Astrocyte (in vitro differentiated cells and primary cell): ENCODE measurements at regions not wholly inside any gene's neighbourhood (a gene's known extent, or its start where the extent isn't known, plus 50 kb on each side); places are given as distances from the start of the nearest gene placed in this dataset.

Source experiments
- DNase-seq: peaks from one replicate; pipeline ENCODE4 v3.0.0-alpha.2; 2010; ENCODE audit warnings: low read depth
- FAIRE-seq: peaks from 2 replicates; lab custom pipeline; 2011; peaks lifted over from hg19 to GRCh38; lab: Jason Lieb, UNC
- H2AFZ ChIP-seq: 2 replicates; pipeline ENCODE4 v1.6.0; 2012; ENCODE audit warnings: low read depth, low read length, inconsistent platforms
- H3K27ac ChIP-seq: 2 replicates; pipeline ENCODE4 v1.5.1; 2011; ENCODE audit warnings: low read depth, low read length, inconsistent platforms
- H3K27me3 ChIP-seq: 2 replicates; pipeline ENCODE4 v1.6.0; 2011; ENCODE audit warnings: low read length, inconsistent platforms; ENCODE audit not compliant: insufficient read depth
- H3K36me3 ChIP-seq: 2 replicates; pipeline ENCODE4 v1.5.1; 2011; ENCODE audit warnings: low read length, inconsistent platforms; ENCODE audit not compliant: insufficient read depth
- H3K4me1 ChIP-seq: 2 replicates; pipeline ENCODE4 v1.5.1; 2011; ENCODE audit warnings: low read length, inconsistent platforms; ENCODE audit not compliant: insufficient read depth
- H3K4me2 ChIP-seq: 2 replicates; pipeline ENCODE4 v1.6.0; 2012; ENCODE audit warnings: low read length, inconsistent platforms
- H3K4me3 ChIP-seq: 2 replicates; pipeline ENCODE4 v1.5.1; 2011; ENCODE audit warnings: low read depth, mild to moderate bottlenecking, low read length, inconsistent platforms; ENCODE audit not compliant: insufficient read depth
- H3K79me2 ChIP-seq: 2 replicates; pipeline ENCODE4 v1.6.0; 2012; ENCODE audit warnings: mild to moderate bottlenecking, low read length, inconsistent platforms; ENCODE audit not compliant: insufficient read depth
- H3K9ac ChIP-seq: 2 replicates; pipeline ENCODE4 v1.6.0; 2012; ENCODE audit warnings: mild to moderate bottlenecking, low read length, inconsistent platforms
- H3K9me3 ChIP-seq: 2 replicates; pipeline ENCODE4 v1.5.1; 2012; ENCODE audit warnings: low read depth, mild to moderate bottlenecking, low read length, inconsistent platforms; ENCODE audit not compliant: insufficient read depth
- H4K20me1 ChIP-seq: 2 replicates; pipeline ENCODE4 v1.6.0; 2012; ENCODE audit warnings: low read length, inconsistent platforms; ENCODE audit not compliant: insufficient read depth
- H3K27ac Mint-ChIP-seq: one replicate; pipeline ENCODE4 v1.8.0; 2021; ENCODE audit warnings: mild to moderate bottlenecking, mixed read lengths; ENCODE audit not compliant: unreplicated experiment
- H3K27me3 Mint-ChIP-seq: one replicate; pipeline ENCODE4 v1.8.0; 2021; ENCODE audit warnings: low read depth, mixed read lengths; ENCODE audit not compliant: unreplicated experiment
- H3K36me3 Mint-ChIP-seq: one replicate; pipeline ENCODE4 v1.8.0; 2021; ENCODE audit warnings: low read depth, mixed read lengths; ENCODE audit not compliant: unreplicated experiment
- H3K4me1 Mint-ChIP-seq: one replicate; pipeline ENCODE4 v1.8.0; 2021; ENCODE audit warnings: low read depth, mixed read lengths; ENCODE audit not compliant: unreplicated experiment
- H3K4me3 Mint-ChIP-seq: one replicate; pipeline ENCODE4 v1.8.0; 2021; ENCODE audit warnings: mild to moderate bottlenecking, moderate library complexity, mixed read lengths; ENCODE audit not compliant: unreplicated experiment
- H3K9me3 Mint-ChIP-seq: one replicate; pipeline ENCODE4 v1.8.0; 2021; ENCODE audit warnings: mild to moderate bottlenecking, mixed read lengths; ENCODE audit not compliant: unreplicated experiment
- EZH2 ChIP-seq: IDR thresholded peaks from 2 replicates; pipeline ENCODE4 v1.6.1; 2012; ENCODE audit warnings: mild to moderate bottlenecking, low read length, inconsistent platforms; ENCODE audit not compliant: insufficient read depth
- TF ChIP-seq, protein P1 (sequence below): IDR thresholded peaks from 2 replicates; pipeline ENCODE4 v1.5.1; 2011; ENCODE audit warnings: low read depth, mild to moderate bottlenecking, inconsistent platforms, low read length, moderate library complexity; ENCODE audit not compliant: insufficient read depth

DNA sequence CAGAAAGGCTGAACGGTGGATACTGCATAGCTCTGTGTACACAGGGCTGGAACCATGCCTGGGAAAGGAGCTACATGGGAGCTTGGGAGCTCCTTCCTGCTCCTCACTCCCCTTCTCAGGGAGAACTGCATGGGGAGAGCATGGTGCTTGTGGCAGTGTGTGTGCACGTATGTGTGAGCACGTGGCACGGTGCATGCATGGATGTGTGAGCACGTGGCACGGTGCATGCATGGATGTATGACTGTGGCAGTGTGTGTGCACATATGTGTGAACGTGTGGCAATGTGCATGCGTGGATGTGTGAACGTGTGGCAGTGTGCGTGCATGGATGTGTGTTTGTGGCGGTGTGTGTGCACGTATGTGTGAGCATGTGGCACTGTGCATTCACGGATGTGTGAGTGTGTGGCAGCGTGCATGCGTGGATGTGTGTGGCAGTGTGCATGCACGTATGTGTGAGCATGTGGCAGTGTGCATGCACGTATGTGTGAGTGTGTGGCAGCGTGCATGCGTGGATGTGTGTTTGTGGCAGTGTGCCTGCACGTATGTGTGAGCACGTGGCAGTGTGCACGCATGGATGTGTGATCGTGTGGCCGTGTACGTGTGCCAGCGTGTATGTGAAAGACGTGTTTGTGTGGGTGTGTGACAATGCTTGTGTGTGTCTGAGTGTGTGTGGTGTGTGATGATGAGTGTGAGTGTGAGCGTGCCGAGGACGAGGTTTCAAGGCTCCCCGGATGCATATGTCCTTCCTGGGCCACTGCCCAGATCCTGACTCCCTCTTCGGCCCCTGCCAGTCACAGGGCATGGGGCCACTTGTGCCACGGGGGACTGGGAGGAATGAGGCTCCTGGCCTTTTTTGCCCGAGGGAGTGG lies 52.4 kb upstream of the JPH3 start:
- H3K36me3 ChIP-seq, result no peaks in the 10 kb centered on the region
- no peak overlapping the region for H2AFZ ChIP-seq
- peaks cover 19% of the 10 kb centered on the region for H3K27me3 ChIP-seq
- no peak for TF ChIP-seq EZH2
- TF ChIP-seq, protein P1, sequence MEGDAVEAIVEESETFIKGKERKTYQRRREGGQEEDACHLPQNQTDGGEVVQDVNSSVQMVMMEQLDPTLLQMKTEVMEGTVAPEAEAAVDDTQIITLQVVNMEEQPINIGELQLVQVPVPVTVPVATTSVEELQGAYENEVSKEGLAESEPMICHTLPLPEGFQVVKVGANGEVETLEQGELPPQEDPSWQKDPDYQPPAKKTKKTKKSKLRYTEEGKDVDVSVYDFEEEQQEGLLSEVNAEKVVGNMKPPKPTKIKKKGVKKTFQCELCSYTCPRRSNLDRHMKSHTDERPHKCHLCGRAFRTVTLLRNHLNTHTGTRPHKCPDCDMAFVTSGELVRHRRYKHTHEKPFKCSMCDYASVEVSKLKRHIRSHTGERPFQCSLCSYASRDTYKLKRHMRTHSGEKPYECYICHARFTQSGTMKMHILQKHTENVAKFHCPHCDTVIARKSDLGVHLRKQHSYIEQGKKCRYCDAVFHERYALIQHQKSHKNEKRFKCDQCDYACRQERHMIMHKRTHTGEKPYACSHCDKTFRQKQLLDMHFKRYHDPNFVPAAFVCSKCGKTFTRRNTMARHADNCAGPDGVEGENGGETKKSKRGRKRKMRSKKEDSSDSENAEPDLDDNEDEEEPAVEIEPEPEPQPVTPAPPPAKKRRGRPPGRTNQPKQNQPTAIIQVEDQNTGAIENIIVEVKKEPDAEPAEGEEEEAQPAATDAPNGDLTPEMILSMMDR, result no peak
- H3K4me1 ChIP-seq, result peaks cover 6% of the 10 kb centered on the region
- peaks cover 14% of the 10 kb centered on the region for H3K4me1 Mint-ChIP-seq
- H3K79me2 ChIP-seq, result no peaks in the 10 kb centered on the region
- H3K9me3 ChIP-seq, result peaks cover 10% of the 10 kb centered on the region
- no peak overlapping the region for H3K27ac ChIP-seq
- H3K9ac ChIP-seq, result no peak overlapping the region
- H3K4me2 ChIP-seq, result no peak overlapping the region
- H3K9me3 Mint-ChIP-seq, result peaks cover 14% of the 10 kb centered on the region
- H3K4me3 ChIP-seq, result no peak overlapping the region
- H4K20me1 ChIP-seq, result no peaks in the 10 kb centered on the region
- peaks cover 5% of the 10 kb centered on the region for H3K36me3 Mint-ChIP-seq
- H3K4me3 Mint-ChIP-seq, result no peak overlapping the region
- H3K27ac Mint-ChIP-seq, result no peak overlapping the region
- DNase-seq, result no peak
- peaks cover 35% of the 10 kb centered on the region for H3K27me3 Mint-ChIP-seq
- FAIRE-seq, result no peak

DNA sequence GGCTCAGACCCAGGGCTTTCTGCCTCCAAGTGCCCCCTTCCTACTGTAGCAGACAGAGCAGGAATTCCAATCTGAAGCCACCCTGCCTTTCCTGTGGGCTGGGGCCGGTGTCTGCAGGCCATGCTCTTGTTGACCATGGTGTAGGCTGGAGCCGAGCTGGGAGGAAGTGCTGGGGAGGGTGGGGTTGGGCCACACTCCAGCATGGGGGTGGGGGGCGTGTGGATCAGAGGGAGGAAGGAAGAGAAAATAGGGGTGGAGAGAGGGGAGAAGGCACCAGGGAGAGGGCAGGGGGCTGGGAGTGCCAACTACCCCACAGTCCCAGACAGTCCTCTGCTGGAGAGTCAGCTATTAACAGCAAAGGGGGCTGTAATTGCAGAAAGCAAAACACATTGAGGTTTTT lies 54.3 kb upstream of the JPH3 start:
- peaks cover 13% of the 10 kb centered on the region for H3K4me1 Mint-ChIP-seq
- peaks cover 10% of the 10 kb centered on the region for H3K9me3 ChIP-seq
- FAIRE-seq, result no peak

More for the DNA sequence above, 54.3 kb upstream of the JPH3 start:
- H2AFZ ChIP-seq, result no peak overlapping the region
- no peak overlapping the region for H3K4me3 ChIP-seq
- H3K27ac Mint-ChIP-seq, result no peak overlapping the region
- peaks cover 41% of the 10 kb centered on the region for H3K27me3 Mint-ChIP-seq
- H3K4me1 ChIP-seq, result peaks cover 6% of the 10 kb centered on the region
- H3K36me3 ChIP-seq, result no peaks in the 10 kb centered on the region
- H3K36me3 Mint-ChIP-seq, result peaks cover 5% of the 10 kb centered on the region
- H3K9me3 Mint-ChIP-seq, result peaks cover 15% of the 10 kb centered on the region
- no peak overlapping the region for H3K4me3 Mint-ChIP-seq
- TF ChIP-seq, protein P1, result no peak
- TF ChIP-seq EZH2, result no peak
- no peak overlapping the region for H3K27ac ChIP-seq
- no peaks in the 10 kb centered on the region for H4K20me1 ChIP-seq
- H3K79me2 ChIP-seq, result no peaks in the 10 kb centered on the region
- DNase-seq, result no peak
- no peak overlapping the region for H3K9ac ChIP-seq
- no peak overlapping the region for H3K4me2 ChIP-seq
- peaks cover 15% of the 10 kb centered on the region for H3K27me3 ChIP-seq
